ENCODE measurements at regions not wholly inside any gene's neighbourhood (a gene's known extent, or its start where the extent isn't known, plus 50 kb on each side); places are given as distances from the start of the nearest gene placed in this dataset.
"Not testable (repeated sequence)": the region's sequence is repeated elsewhere in the genome, so short reads cannot be mapped to it uniquely, and the experiment has no call there.

GRCh38 chrX:34493086-34493485 lies 164.0 kb downstream of the TMEM47 start:
- no peak overlapping the region for H3K4me3 Mint-ChIP-seq
- peaks cover 0 to under 1% of the 10 kb centered on the region in 2 donors for H3K36me3 Mint-ChIP-seq (ENCODE audit: insufficient read depth in 2 of 2)
- no peak for DNase-seq
- no peak overlapping the region for H3K27ac Mint-ChIP-seq
- no peak for ATAC-seq (replicated peaks in 1 of 2)
- no peaks in the 10 kb centered on the region for H3K4me1 Mint-ChIP-seq (ENCODE audit: low read depth)
- H3K9me3 Mint-ChIP-seq = no peaks in the 10 kb centered on the region
- H3K27me3 Mint-ChIP-seq (ENCODE audit: low read depth) = no peaks in the 10 kb centered on the region

DNA sequence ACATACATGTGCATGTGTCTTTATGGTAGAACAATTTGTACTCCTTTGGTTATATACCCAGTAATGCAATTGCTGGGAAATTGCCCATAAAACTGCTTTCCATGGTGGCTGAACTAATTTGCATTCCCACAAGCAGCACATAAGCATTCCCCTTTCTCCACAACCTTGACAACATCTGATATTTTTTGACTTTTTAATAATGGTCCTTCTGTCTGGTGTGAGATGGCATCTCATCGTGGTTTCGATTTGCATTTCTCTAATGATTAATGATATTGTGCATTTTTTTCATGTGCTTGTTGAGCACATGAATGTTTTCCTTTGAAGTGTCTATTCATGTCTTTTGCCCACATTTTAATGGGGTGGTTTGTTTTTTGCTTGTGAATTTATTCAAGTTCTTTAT lies 166.0 kb downstream of the TMEM47 start:
- Mint-ChIP-seq H3K4me3 (no peak overlapping the region), H3K27me3 (ENCODE audit: low read depth) (no peaks in the 10 kb centered on the region), H3K36me3 (ENCODE audit: insufficient read depth in 2 of 2) (no peaks in the 10 kb centered on the region), H3K27ac (no peak overlapping the region), H3K4me1 (ENCODE audit: low read depth) (no peaks in the 10 kb centered on the region), H3K9me3 (no peaks in the 10 kb centered on the region)
- ATAC-seq (replicated peaks in 1 of 2) (no peak), DNase-seq (no peak)

- H3K36me3 Mint-ChIP-seq (ENCODE audit: insufficient read depth in 2 of 2) = no peaks in the 10 kb centered on the region
- H3K9me3 Mint-ChIP-seq = peaks cover 2 to 3% of the 10 kb centered on the region in 2 donors
- H3K27ac Mint-ChIP-seq = no peak overlapping the region
- no peak overlapping the region for H3K4me3 Mint-ChIP-seq
- DNase-seq = no peak
- H3K4me1 Mint-ChIP-seq (ENCODE audit: low read depth) = no peaks in the 10 kb centered on the region
- ATAC-seq (replicated peaks in 1 of 2) = no peak
- no peaks in the 10 kb centered on the region for H3K27me3 Mint-ChIP-seq (ENCODE audit: low read depth)
Observed at GRCh38 chrX:34487364-34487763, 169.7 kb downstream of the TMEM47 start.

DNA sequence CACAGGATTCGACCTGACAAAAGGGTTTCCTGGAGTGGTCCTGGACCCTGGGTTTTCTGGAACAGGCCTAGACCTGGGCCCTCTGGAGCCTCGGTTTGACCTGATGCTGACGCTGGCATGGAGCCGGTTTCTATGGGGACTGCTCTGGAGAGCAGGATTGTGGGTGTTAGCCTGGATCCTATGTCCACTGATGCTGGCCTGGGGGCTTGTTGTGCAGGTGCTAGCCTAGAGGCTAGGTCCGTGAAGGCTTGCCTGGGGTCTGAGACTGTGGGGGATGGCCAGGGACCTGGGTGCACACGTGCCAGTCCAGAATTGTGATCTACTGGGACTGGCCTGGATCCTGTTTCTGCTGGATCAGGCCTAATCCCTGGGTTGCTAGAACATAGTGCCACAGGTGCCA lies 173.1 kb downstream of the TMEM47 start:
- ATAC-seq (replicated peaks in 1 of 2) (no peak), DNase-seq (no peak)
- Mint-ChIP-seq H3K27ac (no peak overlapping the region), H3K36me3 (ENCODE audit: insufficient read depth in 2 of 2) (no peaks in the 10 kb centered on the region), H3K27me3 (ENCODE audit: low read depth) (no peaks in the 10 kb centered on the region), H3K4me1 (ENCODE audit: low read depth) (no peaks in the 10 kb centered on the region), H3K4me3 (no peak overlapping the region), H3K9me3 (peaks cover 2 to 3% of the 10 kb centered on the region in 2 donors)

GRCh38 chrX:34470507-34470906 lies 186.6 kb downstream of the TMEM47 start:
- H3K9me3 Mint-ChIP-seq = peaks cover 0 to 3% of the 10 kb centered on the region in 2 donors
- H3K4me1 Mint-ChIP-seq (ENCODE audit: low read depth) = no peaks in the 10 kb centered on the region
- H3K36me3 Mint-ChIP-seq (ENCODE audit: insufficient read depth in 2 of 2) = no peaks in the 10 kb centered on the region
- ATAC-seq (replicated peaks in 1 of 2) (no peak), DNase-seq (no peak)
- no peak overlapping the region for H3K27ac Mint-ChIP-seq
- no peaks in the 10 kb centered on the region for H3K27me3 Mint-ChIP-seq (ENCODE audit: low read depth)
- H3K4me3 Mint-ChIP-seq = no peak overlapping the region

DNA sequence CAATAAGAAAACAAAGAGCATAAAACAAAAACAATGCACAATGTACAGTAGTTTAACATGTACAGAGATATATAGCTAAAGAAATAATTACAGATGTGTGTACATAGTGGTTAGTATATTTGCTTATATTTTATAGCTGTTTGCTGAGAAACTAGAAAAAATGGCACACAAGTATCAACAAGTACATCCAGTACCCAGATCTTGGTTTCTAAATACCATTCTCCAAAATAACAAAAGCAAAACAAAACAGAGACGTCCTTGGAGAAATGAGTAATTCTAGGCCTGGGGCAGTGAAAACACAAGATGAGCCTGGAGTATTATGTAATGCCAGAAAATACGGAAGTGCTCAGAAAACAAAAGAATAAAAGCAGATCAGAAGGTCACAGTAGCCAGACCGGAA lies 189.6 kb downstream of the TMEM47 start:
- no peak for DNase-seq
- H3K27ac Mint-ChIP-seq = no peak overlapping the region
- no peaks in the 10 kb centered on the region for H3K4me1 Mint-ChIP-seq (ENCODE audit: low read depth)
- peaks cover 0 to 3% of the 10 kb centered on the region in 2 donors for H3K9me3 Mint-ChIP-seq
- no peaks in the 10 kb centered on the region for H3K27me3 Mint-ChIP-seq (ENCODE audit: low read depth)
- no peak for ATAC-seq (replicated peaks in 1 of 2)
- no peak overlapping the region for H3K4me3 Mint-ChIP-seq
- H3K36me3 Mint-ChIP-seq (ENCODE audit: insufficient read depth in 2 of 2) = no peaks in the 10 kb centered on the region

- ATAC-seq (replicated peaks in 1 of 2); H3K4me3 Mint-ChIP-seq; H3K36me3 Mint-ChIP-seq (ENCODE audit: insufficient read depth in 2 of 2); DNase-seq; H3K27ac Mint-ChIP-seq; H3K9me3 Mint-ChIP-seq; H3K4me1 Mint-ChIP-seq (ENCODE audit: low read depth); H3K27me3 Mint-ChIP-seq (ENCODE audit: low read depth): not testable (repeated sequence)
Observed at GRCh38 chrX:34463220-34463619, 193.9 kb downstream of the TMEM47 start.

GRCh38 chrX:34457850-34458249 lies 199.2 kb downstream of the TMEM47 start:
- not testable (repeated sequence) for H3K4me1 Mint-ChIP-seq (ENCODE audit: low read depth); H3K4me3 Mint-ChIP-seq; DNase-seq; H3K36me3 Mint-ChIP-seq (ENCODE audit: insufficient read depth in 2 of 2); H3K9me3 Mint-ChIP-seq; ATAC-seq (replicated peaks in 1 of 2); H3K27me3 Mint-ChIP-seq (ENCODE audit: low read depth); H3K27ac Mint-ChIP-seq

- peaks cover 7 to 10% of the 10 kb centered on the region in 2 donors for H3K9me3 Mint-ChIP-seq
- no peaks in the 10 kb centered on the region for H3K4me1 Mint-ChIP-seq (ENCODE audit: low read depth)
- DNase-seq (no peak), ATAC-seq (replicated peaks in 1 of 2) (no peak)
- H3K36me3 Mint-ChIP-seq (ENCODE audit: insufficient read depth in 2 of 2) = no peaks in the 10 kb centered on the region
- H3K27me3 Mint-ChIP-seq (ENCODE audit: low read depth) = peaks cover 10% of the 10 kb centered on the region
- H3K27ac Mint-ChIP-seq = no peak overlapping the region
- H3K4me3 Mint-ChIP-seq = no peak overlapping the region
Observed at GRCh38 chrX:34437586-34437985, 219.5 kb downstream of the TMEM47 start.

DNA sequence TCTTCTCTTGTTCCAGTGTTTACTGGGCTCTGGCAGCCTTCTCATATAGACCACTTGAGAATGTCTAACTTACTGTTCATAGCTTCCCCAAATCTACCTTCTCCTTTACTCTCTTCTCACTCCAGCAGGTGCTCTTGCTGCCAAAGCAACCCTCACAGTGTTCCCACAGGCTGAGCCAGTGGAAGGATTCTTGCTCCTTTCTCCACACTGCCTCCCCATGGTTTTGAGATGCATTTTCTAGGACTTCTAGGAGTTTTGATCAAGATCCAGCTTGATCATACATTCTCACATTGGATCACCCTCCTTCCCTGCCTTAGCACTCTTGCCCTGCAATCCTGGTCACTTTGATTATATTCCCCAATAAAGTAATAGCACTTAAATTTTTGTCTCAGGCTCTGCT lies 230.8 kb downstream of the TMEM47 start:
- Mint-ChIP-seq H3K4me1 (ENCODE audit: low read depth) (no peaks in the 10 kb centered on the region), H3K36me3 (ENCODE audit: insufficient read depth in 2 of 2) (peaks cover 0 to 1% of the 10 kb centered on the region in 2 donors), H3K27ac (no peak overlapping the region), H3K9me3 (peaks cover 2 to 6% of the 10 kb centered on the region in 2 donors), H3K27me3 (ENCODE audit: low read depth) (no peaks in the 10 kb centered on the region), H3K4me3 (no peak overlapping the region)
- no peak for DNase-seq
- no peak for ATAC-seq (replicated peaks in 1 of 2)

GRCh38 chrX:34406580-34406979 lies 250.5 kb downstream of the TMEM47 start:
- Mint-ChIP-seq H3K27ac (no peak overlapping the region), H3K4me1 (ENCODE audit: low read depth) (no peaks in the 10 kb centered on the region), H3K4me3 (no peak overlapping the region), H3K9me3 (peaks cover 3 to 5% of the 10 kb centered on the region in 2 donors), H3K36me3 (ENCODE audit: insufficient read depth in 2 of 2) (no peaks in the 10 kb centered on the region), H3K27me3 (ENCODE audit: low read depth) (no peaks in the 10 kb centered on the region)
- ATAC-seq (replicated peaks in 1 of 2) (no peak), DNase-seq (no peak)

DNA sequence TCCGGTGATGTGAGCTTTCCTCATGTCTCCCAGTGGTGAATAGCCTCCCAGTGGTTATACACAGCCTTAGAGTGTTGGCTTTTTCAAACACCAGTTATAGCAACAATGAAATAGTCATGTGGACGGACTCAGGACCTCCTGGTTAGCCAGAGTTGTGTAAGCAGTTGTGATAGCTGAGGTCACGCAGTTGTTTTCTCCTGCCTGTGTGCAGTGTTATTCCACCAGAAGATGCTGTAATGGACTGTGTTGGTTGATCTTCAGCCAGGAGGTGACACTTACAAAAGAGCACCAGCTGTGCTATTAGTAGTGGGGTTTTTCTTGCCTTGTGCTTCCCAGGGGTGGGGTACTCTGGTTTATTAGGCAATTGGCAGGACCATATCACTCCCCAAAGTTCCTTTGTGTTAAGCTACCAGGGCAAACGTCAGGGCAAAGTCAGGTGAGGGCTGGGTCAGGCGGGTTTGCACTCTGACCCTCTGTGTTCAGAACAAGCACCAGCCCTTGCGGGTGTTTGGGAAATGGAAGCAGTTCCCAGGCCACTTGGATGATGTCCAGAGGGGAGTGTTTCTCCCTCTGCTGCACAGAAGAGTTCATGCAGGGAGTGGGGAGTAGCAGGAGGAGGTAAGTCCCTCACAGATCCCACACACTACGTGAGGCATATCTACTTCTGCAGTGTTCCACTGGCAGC lies 252.6 kb downstream of the TMEM47 start:
- no peaks in the 10 kb centered on the region for H3K36me3 Mint-ChIP-seq (ENCODE audit: insufficient read depth in 2 of 2)
- H3K9me3 Mint-ChIP-seq = peaks cover 3 to 5% of the 10 kb centered on the region in 2 donors
- ATAC-seq (replicated peaks in 1 of 2) (no peak), DNase-seq (no peak)
- no peaks in the 10 kb centered on the region for H3K27me3 Mint-ChIP-seq (ENCODE audit: low read depth)
- H3K27ac Mint-ChIP-seq = no peak overlapping the region
- H3K4me1 Mint-ChIP-seq (ENCODE audit: low read depth) = no peaks in the 10 kb centered on the region
- H3K4me3 Mint-ChIP-seq = no peak overlapping the region

DNA sequence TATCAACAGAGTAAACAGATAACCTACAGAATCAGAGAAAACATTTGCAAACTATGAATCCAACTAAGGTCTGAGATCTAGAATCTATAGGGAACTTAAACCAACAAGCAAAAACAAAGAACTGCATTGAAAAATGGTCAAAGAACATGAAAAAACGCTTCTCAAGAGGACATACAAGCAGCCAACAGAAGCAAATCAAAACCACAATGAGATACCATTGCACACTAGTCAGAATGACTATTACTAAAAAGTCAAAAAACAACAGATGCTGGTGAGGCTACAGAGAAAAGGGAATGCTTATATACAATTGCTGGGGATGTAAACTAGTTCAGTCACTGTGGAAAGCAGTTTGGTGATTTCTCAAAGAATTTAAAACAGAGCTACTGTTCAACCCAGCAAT lies 255.7 kb downstream of the TMEM47 start:
- ATAC-seq (replicated peaks in 1 of 2) = no peak
- Mint-ChIP-seq H3K4me1 (ENCODE audit: low read depth) (no peaks in the 10 kb centered on the region), H3K27ac (no peak overlapping the region), H3K4me3 (no peak overlapping the region), H3K9me3 (peaks cover 4 to 6% of the 10 kb centered on the region in 2 donors), H3K36me3 (ENCODE audit: insufficient read depth in 2 of 2) (no peaks in the 10 kb centered on the region), H3K27me3 (ENCODE audit: low read depth) (no peaks in the 10 kb centered on the region)
- no peak for DNase-seq

GRCh38 chrX:34382416-34382815 lies 250.3 kb upstream of the FAM47A start:
- no peak for DNase-seq
- Mint-ChIP-seq H3K27ac (no peak overlapping the region), H3K9me3 (peaks cover 0 to 1% of the 10 kb centered on the region in 2 donors), H3K27me3 (ENCODE audit: low read depth) (no peaks in the 10 kb centered on the region), H3K4me3 (no peak overlapping the region), H3K4me1 (ENCODE audit: low read depth) (no peaks in the 10 kb centered on the region), H3K36me3 (ENCODE audit: insufficient read depth in 2 of 2) (no peaks in the 10 kb centered on the region)
- no peak for ATAC-seq (replicated peaks in 1 of 2)

Data from activated T-cell treated with anti-CD3 and anti-CD28 coated beads, Interleukin-2, amount 50 U/mL, for 72 hours (primary cell).